H9 (cell line): ENCODE measurements at regions not wholly inside any gene's neighbourhood (a gene's known extent, or its start where the extent isn't known, plus 50 kb on each side); places are given as distances from the start of the nearest gene placed in this dataset.

ENCODE experiments used
- DNase-seq: peaks from one replicate; pipeline ENCODE4 v3.0.0-alpha.2; 2017
- H2AFZ ChIP-seq: one replicate; pipeline ENCODE4 v1.6.1; 2013; ENCODE audit warnings: mild to moderate bottlenecking, low read length, control low read depth, moderate library complexity
- H2AK5ac ChIP-seq: 2 replicates; pipeline ENCODE4 v1.6.1; 2013; ENCODE audit warnings: low read length, control low read depth, mixed read lengths; ENCODE audit not compliant: insufficient read length
- H2BK120ac ChIP-seq: one replicate; pipeline ENCODE4 v1.6.1; 2013; ENCODE audit warnings: low read depth, mild to moderate bottlenecking, low read length, control low read depth, inconsistent platforms; ENCODE audit not compliant: poor library complexity, severe bottlenecking
- H2BK12ac ChIP-seq: 2 replicates; pipeline ENCODE4 v1.6.1; 2013; ENCODE audit warnings: low read length, control low read depth, mixed read lengths, low read depth; ENCODE audit not compliant: insufficient read length
- H2BK15ac ChIP-seq: 2 replicates; pipeline ENCODE4 v1.6.1; 2013; ENCODE audit warnings: low read depth, low read length, control low read depth
- H2BK20ac ChIP-seq: one replicate; pipeline ENCODE4 v1.6.1; 2013; ENCODE audit warnings: low read depth, mild to moderate bottlenecking, low read length, control low read depth, inconsistent platforms; ENCODE audit not compliant: poor library complexity, severe bottlenecking
- H2BK5ac ChIP-seq: 2 replicates; pipeline ENCODE4 v1.6.1; 2013; ENCODE audit warnings: low read length, control low read depth, mixed read lengths; ENCODE audit not compliant: insufficient read length
- H3K14ac ChIP-seq: 2 replicates; pipeline ENCODE4 v1.6.1; 2013; ENCODE audit warnings: low read length, control low read depth; ENCODE audit not compliant: insufficient read depth
- H3K18ac ChIP-seq: 2 replicates; pipeline ENCODE4 v1.6.1; 2013; ENCODE audit warnings: low read depth, mild to moderate bottlenecking, mixed read lengths, low read length, control low read depth; ENCODE audit not compliant: insufficient read length
- H3K23ac ChIP-seq: 2 replicates; pipeline ENCODE4 v1.6.1; 2013; ENCODE audit warnings: low read length, control low read depth, mixed read lengths, low read depth; ENCODE audit not compliant: insufficient read length
- H3K23me2 ChIP-seq: 2 replicates; pipeline ENCODE4 v1.6.1; 2013; ENCODE audit warnings: low read depth, mild to moderate bottlenecking, mixed read lengths, low read length, control low read depth; ENCODE audit not compliant: insufficient read length, poor library complexity, severe bottlenecking
- H3K27ac ChIP-seq: 2 replicates; pipeline ENCODE4 v1.5.1; 2013; ENCODE audit warnings: low read length, control low read depth, mixed read lengths, low read depth; ENCODE audit not compliant: insufficient read length
- H3K27me3 ChIP-seq: 2 replicates; pipeline ENCODE4 v1.6.1; 2013; ENCODE audit warnings: low read length, control low read depth, inconsistent platforms; ENCODE audit not compliant: insufficient read depth
- H3K4ac ChIP-seq: 2 replicates; pipeline ENCODE4 v1.6.1; 2013; ENCODE audit warnings: low read depth, mild to moderate bottlenecking, control low read depth, inconsistent platforms, low read length, moderate library complexity
- H3K4me1 ChIP-seq: 2 replicates; pipeline ENCODE4 v1.6.1; 2013; ENCODE audit warnings: low read length, control low read depth, inconsistent platforms; ENCODE audit not compliant: insufficient read depth
- H3K4me2 ChIP-seq: 2 replicates; pipeline ENCODE4 v1.6.1; 2013; ENCODE audit warnings: low read length, control low read depth, mixed read lengths; ENCODE audit not compliant: insufficient read length, insufficient read depth
- H3K56ac ChIP-seq: 2 replicates; pipeline ENCODE4 v1.6.1; 2013; ENCODE audit warnings: low read depth, mild to moderate bottlenecking, mixed read lengths, low read length, control low read depth; ENCODE audit not compliant: insufficient read length
- H3K79me1 ChIP-seq: 2 replicates; pipeline ENCODE4 v1.6.1; 2013; ENCODE audit warnings: low read depth, mild to moderate bottlenecking, moderate library complexity, low read length, control low read depth, inconsistent platforms; ENCODE audit not compliant: insufficient read depth, poor library complexity, severe bottlenecking
- H3K79me2 ChIP-seq: 2 replicates; pipeline ENCODE4 v1.6.1; 2013; ENCODE audit warnings: low read length, control low read depth, inconsistent platforms; ENCODE audit not compliant: insufficient read depth
- H3K9ac ChIP-seq: 2 replicates; pipeline ENCODE4 v1.6.1; 2013; ENCODE audit warnings: low read length, control low read depth, mixed read lengths; ENCODE audit not compliant: insufficient read length; ENCODE audit errors: extremely low read depth
- H3K9me3 ChIP-seq: one replicate; pipeline ENCODE4 v1.6.1; 2013; ENCODE audit warnings: low read depth, low read length, inconsistent platforms; ENCODE audit not compliant: control insufficient read depth
- H3T11ph ChIP-seq: one replicate; pipeline ENCODE4 v1.6.1; 2013; ENCODE audit warnings: mild to moderate bottlenecking, low read length, control low read depth, inconsistent platforms
- H4K20me1 ChIP-seq: one replicate; pipeline ENCODE4 v1.6.1; 2013; ENCODE audit not compliant: control insufficient read depth, insufficient read length, insufficient read depth
- H4K5ac ChIP-seq: 2 replicates; pipeline ENCODE4 v1.6.1; 2013; ENCODE audit warnings: low read depth, mild to moderate bottlenecking, mixed read lengths, low read length, control low read depth; ENCODE audit not compliant: insufficient read length
- H4K8ac ChIP-seq: replicated peaks from 2 replicates; pipeline ENCODE4 v1.6.1; 2013; ENCODE audit warnings: low read length, control low read depth, mixed read lengths, low read depth; ENCODE audit not compliant: insufficient read length
- H4K91ac ChIP-seq: 2 replicates; pipeline ENCODE4 v1.6.1; 2013; ENCODE audit warnings: low read depth, mild to moderate bottlenecking, moderate library complexity, mixed read lengths, low read length, control low read depth; ENCODE audit not compliant: insufficient read length
- H3K27ac Mint-ChIP-seq, 3 experiments: 2 replicates in 2 of 3; 3 replicates in 1 of 3; pipeline ENCODE4 v1.8.0; 2020 to 2021; ENCODE audit warnings: mixed read lengths in 3 of 3, mild to moderate bottlenecking in 1 of 3, moderate library complexity in 1 of 3
- H3K27me3 Mint-ChIP-seq: 2 replicates; pipeline ENCODE4 v1.8.0; 2021; ENCODE audit warnings: low read depth, mild to moderate bottlenecking, moderate library complexity, mixed read lengths
- H3K36me3 Mint-ChIP-seq, 3 experiments: 2 replicates in 2 of 3; 3 replicates in 1 of 3; pipeline ENCODE4 v1.8.0; 2020 to 2021; ENCODE audit warnings: low read depth in 3 of 3, mixed read lengths in 3 of 3; ENCODE audit not compliant: insufficient read depth in 1 of 3
- H3K4me1 Mint-ChIP-seq, 2 experiments: 2 replicates each; pipeline ENCODE4 v1.8.0; 2020; ENCODE audit warnings: mixed read lengths in 2 of 2
- H3K4me3 Mint-ChIP-seq, 2 experiments: 2 replicates in 1 of 2; 3 replicates in 1 of 2; pipeline ENCODE4 v1.8.0; 2020 to 2021; ENCODE audit warnings: mild to moderate bottlenecking in 2 of 2, mixed read lengths in 2 of 2, moderate library complexity in 1 of 2
- H3K9me3 Mint-ChIP-seq, 2 experiments: 2 replicates in 1 of 2; 3 replicates in 1 of 2; pipeline ENCODE4 v1.8.0; 2020; ENCODE audit warnings: mild to moderate bottlenecking in 2 of 2, mixed read lengths in 2 of 2, moderate library complexity in 1 of 2
- CTCF ChIP-seq: fragments of 200-600 bp; sonication (generic); conservative IDR thresholded peaks from 3 replicates; pipeline ENCODE4 v1.8.0; 2021; ENCODE audit warnings: antibody characterized with exemption, mild to moderate bottlenecking
- WGBS: extraction: QIAGEN DNeasy Blood & Tissue Kit; methylation state at CpG from one replicate; pipeline ENCODE4 v1.1.7; 2013; ENCODE audit warnings: missing lambda C conversion rate, low lambda C conversion rate, mixed read lengths; ENCODE audit not compliant: insufficient read length; ENCODE audit errors: extremely low coverage; 5-methylcytosine and 5-hydroxymethylcytosine counted together

- Histone ChIP-seq H3K4me1 (no peaks in the 10 kb centered on the region), H4K91ac (no peak overlapping the region), H4K8ac (no peak overlapping the region), H3K27ac (no peak overlapping the region), H3K23ac (no peak overlapping the region), H2BK12ac (no peak overlapping the region), H2BK120ac (no peak overlapping the region), H2AK5ac (no peak overlapping the region), H4K5ac (no peak overlapping the region), H3K23me2 (no peaks in the 10 kb centered on the region), H2BK5ac (no peak overlapping the region), H3K4me2 (no peak overlapping the region), H2BK20ac (no peak overlapping the region), H4K20me1 (peaks cover 2% of the 10 kb centered on the region), H2BK15ac (no peak overlapping the region), H3T11ph (no peak overlapping the region), H3K79me2 (no peaks in the 10 kb centered on the region), H3K14ac (no peak overlapping the region), H3K56ac (no peak overlapping the region), H2AFZ (no peak overlapping the region), H3K18ac (no peak overlapping the region), H3K9me3 (no peaks in the 10 kb centered on the region), H3K9ac (no peak overlapping the region), H3K27me3 (no peaks in the 10 kb centered on the region; the same call in 1 of the 2 replicates), H3K4ac (no peak overlapping the region), H3K79me1 (no peaks in the 10 kb centered on the region)
- H3K27me3 Mint-ChIP-seq: peaks cover 70% of the 10 kb centered on the region
- H3K27ac Mint-ChIP-seq: no peak overlapping the region; a peak in 1 of 7 replicates
- H3K4me3 Mint-ChIP-seq: no peak overlapping the region
- no peaks in the 10 kb centered on the region for H3K36me3 Mint-ChIP-seq
- DNase-seq: no peak
- TF ChIP-seq CTCF: no peak
- no CpG with 5 or more reads among the region's 4 CpGs for WGBS
- H3K4me1 Mint-ChIP-seq: peaks cover 0 to 4% of the 10 kb centered on the region in 2 experiments; a peak in 1 of 4 replicates
- peaks cover 0 to 3% of the 10 kb centered on the region in 2 experiments; a peak in 1 of 5 replicates for H3K9me3 Mint-ChIP-seq
Observed at GRCh38 chr2:235135195-235135965, 183.6 kb downstream of the SH3BP4 start.
